ENCODE measurements at regions not wholly inside any gene's neighbourhood (a gene's known extent, or its start where the extent isn't known, plus 50 kb on each side); places are given as distances from the start of the nearest gene placed in this dataset.
"Not testable (repeated sequence)": the region's sequence is repeated elsewhere in the genome, so short reads cannot be mapped to it uniquely, and the experiment has no call there.

DNA sequence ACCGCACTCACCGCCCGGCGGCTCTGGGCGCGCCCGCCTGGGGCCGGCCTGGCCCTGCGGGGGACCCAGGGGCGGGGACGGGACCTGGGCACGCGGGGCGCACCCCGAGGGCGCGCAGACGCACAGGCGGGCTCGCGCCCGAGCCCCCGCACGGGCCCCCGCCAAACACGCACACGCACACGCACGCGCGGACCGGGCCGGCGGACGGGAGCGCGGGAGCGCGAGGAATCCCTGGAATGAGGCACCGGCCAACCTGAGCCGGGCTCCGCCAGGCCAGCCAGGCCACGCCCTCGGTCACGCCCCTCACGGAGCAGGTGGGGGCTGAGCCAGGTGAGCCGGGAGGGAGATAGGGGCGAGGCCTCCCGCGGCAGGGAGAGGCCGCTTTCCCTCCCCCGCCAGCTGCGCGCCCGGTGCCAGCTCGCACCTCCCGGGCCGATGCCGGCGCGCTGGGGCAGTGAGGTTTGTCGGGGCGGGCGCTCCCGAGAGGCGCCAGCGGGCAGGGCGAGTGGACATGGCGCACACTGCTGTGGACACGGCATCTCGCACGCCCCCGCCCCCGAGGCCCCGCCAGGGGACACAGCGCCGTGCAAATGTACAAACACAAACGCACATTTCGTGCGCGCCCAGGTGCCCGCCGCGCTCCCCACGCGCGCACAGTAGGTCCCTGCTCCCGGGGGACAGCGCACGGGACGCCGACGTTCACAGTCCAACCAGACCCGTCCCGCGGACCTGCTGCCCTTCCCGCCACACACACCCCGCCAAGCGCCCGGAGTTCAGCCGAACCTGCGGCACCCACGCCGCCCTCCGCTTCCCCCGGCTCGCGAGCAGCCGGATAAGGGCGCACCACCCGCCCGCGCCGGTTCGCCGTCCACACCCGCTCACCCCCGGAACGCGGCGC, 75.9 kb upstream of the VGLL4 start:
- DNase-seq (ENCODE audit: insufficient read length, low spot score) (peak; percentile 87), FAIRE-seq (no peak)
- no peak; the same call in 1 of the 2 replicates for TF ChIP-seq POLR2A (IDR thresholded peaks at IDR 0.05; ENCODE audit: low read depth, low read length)

DNA sequence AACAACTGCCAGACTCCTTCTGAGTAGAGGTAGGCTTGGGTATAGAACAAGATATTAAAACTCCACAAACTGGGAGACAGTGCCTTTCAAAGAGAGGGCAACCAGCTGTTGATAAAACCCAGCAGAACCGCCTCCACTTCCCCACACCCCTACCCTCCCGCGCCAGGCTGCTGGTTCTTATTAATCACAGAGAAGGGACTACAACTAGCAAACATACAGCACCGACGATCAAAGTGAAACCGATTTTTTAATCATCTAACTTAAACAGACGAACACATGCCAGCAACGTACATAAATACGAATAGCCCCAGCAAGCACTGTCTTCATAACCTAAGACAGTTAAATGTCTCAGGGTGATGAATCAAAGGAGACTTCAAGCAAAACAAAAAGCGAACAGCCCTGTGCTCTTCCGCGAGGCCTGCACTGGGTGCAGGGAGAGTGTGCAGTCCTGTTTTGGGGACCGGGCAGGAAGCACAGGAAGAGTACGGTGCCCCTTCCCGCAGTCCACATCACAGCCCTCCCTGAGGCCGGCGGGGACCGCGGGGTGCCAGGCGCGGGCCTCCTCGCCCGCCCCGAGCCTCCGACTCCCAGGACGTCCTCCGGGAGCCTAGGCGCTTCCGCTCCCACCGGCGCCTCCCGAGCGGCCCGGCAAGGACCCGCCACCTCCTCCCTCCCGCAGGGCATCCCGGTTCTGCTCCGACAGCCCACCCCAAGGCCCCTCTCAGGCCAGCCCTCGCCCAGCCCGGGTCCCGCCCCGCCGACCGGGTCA, 75.1 kb upstream of the VGLL4 start:
- TF ChIP-seq POLR2A (IDR thresholded peaks at IDR 0.05; ENCODE audit: low read depth, low read length) = 0 out of 2 replicates have a peak, but pooled peaks have one; percentile 19
- no peak for FAIRE-seq
- peak; percentile 68 for DNase-seq (ENCODE audit: insufficient read length, low spot score)

GRCh38 chr3:11717768-11718636, 74.3 kb upstream of the VGLL4 start:
- DNase-seq (ENCODE audit: insufficient read length, low spot score) = peak; percentile 37
- no peak for TF ChIP-seq POLR2A (IDR thresholded peaks at IDR 0.05; ENCODE audit: low read depth, low read length)
- peak; percentile 50 for FAIRE-seq

DNA sequence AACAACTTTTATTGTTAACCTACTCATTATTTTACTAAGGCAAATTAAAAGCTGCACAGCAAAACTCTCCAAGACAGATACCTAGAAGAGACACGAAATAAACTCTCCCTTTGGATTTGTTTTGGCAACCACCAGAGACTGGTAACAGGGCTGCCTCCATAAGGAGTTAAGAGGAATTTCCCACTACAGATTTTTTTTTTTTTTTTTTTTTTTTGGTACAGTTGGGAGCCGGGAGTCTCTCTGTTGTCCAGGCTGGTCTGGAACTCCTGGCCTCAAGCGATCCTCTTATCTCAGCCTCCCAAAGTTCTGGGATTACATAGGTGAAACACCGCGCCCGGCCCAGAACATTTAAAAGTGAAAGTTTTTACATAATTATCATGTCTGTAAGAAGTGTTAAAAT, 73.6 kb upstream of the VGLL4 start:
- FAIRE-seq = no peak
- no peak for TF ChIP-seq POLR2A (IDR thresholded peaks at IDR 0.05; ENCODE audit: low read depth, low read length)
- peak; percentile 24 for DNase-seq (ENCODE audit: insufficient read length, low spot score)

DNA sequence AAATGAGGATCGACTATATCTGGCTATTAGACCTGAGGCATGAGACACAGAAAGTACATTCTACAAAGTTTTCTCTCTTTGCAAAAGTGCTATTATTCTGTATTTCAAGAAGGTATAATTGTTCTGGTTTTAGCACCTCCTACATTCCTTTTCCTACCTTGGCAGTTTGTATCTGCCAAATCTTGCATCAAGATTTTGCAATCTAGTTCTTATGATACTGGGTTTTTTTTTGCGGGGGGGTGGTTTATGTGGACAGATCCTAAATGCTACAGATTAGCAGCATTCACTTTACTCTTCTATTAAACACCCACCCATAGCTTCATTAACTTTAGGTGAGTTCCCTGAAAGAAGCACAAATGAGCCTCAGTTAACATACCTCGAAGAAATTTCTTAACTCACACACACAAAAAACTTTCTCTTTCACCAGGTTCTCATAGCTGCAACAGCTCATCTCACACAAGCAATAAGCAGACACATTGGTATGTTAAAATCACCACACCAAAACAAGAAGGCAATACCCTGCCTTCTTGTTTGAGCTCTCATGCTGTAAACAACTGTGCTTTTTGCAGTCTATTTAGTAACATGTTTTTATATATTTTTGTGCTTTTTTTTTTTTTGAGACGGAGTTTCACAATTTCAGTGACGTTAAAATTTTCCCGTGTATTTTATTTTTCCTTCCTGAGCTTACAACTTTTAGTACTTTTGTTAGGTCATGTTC, 73.0 kb upstream of the VGLL4 start:
- no peak for FAIRE-seq
- DNase-seq (ENCODE audit: insufficient read length, low spot score) = no peak
- TF ChIP-seq POLR2A (IDR thresholded peaks at IDR 0.05; ENCODE audit: low read depth, low read length) = no peak

- FAIRE-seq (no peak), DNase-seq (ENCODE audit: insufficient read length, low spot score) (no peak)
- no peak for TF ChIP-seq POLR2A (IDR thresholded peaks at IDR 0.05; ENCODE audit: low read depth, low read length)
Observed at GRCh38 chr3:11713171-11713570, 69.5 kb upstream of the VGLL4 start.

- DNase-seq (ENCODE audit: insufficient read length, low spot score) (no peak), FAIRE-seq (no peak)
- TF ChIP-seq POLR2A (IDR thresholded peaks at IDR 0.05; ENCODE audit: low read depth, low read length) = no peak
Observed at GRCh38 chr3:11712646-11713045, 68.9 kb upstream of the VGLL4 start.

DNA sequence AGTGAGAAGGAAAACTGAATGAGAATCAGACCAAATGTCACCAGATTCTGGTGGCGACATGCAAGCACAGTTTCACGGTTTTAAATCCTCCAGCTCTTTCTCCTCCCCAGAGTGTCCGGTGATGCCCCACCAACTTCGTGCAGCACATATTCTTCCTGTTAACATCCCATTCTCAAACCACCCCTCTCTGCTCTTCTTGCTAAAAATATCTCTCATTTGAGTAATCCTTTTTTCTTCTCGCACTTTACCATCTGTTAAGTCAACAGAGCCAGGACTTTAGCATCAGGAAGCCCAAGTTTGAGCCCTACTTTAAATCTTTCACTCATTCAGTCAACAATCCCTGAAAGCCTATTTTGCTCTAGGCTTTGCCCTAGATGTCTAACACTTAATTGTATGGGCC, 68.2 kb upstream of the VGLL4 start:
- no peak for DNase-seq (ENCODE audit: insufficient read length, low spot score)
- no peak for FAIRE-seq
- no peak for TF ChIP-seq POLR2A (IDR thresholded peaks at IDR 0.05; ENCODE audit: low read depth, low read length)

DNA sequence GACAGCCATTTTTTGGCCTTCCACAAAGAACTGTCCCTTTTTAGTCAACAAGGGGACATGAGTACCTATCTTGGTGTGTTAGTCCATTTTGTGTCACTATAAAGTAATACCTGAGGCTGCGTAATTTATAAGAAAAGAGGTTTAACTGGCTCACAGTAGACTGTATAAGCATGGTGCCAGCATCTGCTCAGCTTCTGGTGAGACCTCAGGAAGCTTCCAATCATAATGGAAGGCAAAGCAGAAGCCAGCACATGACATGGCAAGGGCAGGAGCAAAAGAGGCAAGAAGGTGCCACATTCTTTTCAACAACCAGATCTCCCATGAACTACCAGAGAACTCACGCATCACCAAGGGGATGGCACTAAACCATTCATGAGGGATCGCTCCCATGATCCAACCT, 66.1 kb upstream of the VGLL4 start:
- FAIRE-seq (no peak), DNase-seq (ENCODE audit: insufficient read length, low spot score) (no peak)
- TF ChIP-seq POLR2A (IDR thresholded peaks at IDR 0.05; ENCODE audit: low read depth, low read length) = no peak

GRCh38 chr3:11707084-11707483, 63.4 kb upstream of the VGLL4 start:
- not testable (repeated sequence) for DNase-seq (ENCODE audit: insufficient read length, low spot score); FAIRE-seq

- TF ChIP-seq POLR2A (IDR thresholded peaks at IDR 0.05; ENCODE audit: low read depth, low read length) = no peak
- DNase-seq (ENCODE audit: insufficient read length, low spot score) (no peak), FAIRE-seq (no peak)
Observed at GRCh38 chr3:11706604-11707003, 62.9 kb upstream of the VGLL4 start.

GRCh38 chr3:11705049-11705448, 61.3 kb upstream of the VGLL4 start:
- no peak for TF ChIP-seq POLR2A (IDR thresholded peaks at IDR 0.05; ENCODE audit: low read depth, low read length)
- DNase-seq (ENCODE audit: insufficient read length, low spot score) (no peak), FAIRE-seq (no peak)

DNA sequence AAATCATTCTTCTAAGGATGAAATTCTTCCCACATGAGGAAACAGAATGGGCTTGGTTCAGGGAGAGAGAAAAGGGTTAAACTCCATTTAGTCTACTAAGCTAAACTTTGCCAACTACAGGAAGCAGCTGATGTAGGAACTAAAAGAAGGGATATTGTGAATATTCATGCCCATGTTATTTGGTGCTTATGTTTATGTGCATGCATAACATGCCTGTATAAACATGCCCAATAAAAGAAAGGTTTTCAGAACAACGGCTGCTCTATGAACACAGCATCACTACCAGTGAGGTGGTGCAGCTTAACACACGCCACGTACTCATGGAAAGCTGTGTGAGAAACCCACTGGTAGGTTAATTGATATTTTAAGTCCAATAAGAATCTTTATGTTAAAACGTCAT, 59.4 kb upstream of the VGLL4 start:
- DNase-seq (ENCODE audit: insufficient read length, low spot score) = no peak
- TF ChIP-seq POLR2A (IDR thresholded peaks at IDR 0.05; ENCODE audit: low read depth, low read length) = no peak
- FAIRE-seq = no peak

All from H54 (cell line).